ENCODE measurements at regions not wholly inside any gene's neighbourhood (a gene's known extent, or its start where the extent isn't known, plus 50 kb on each side); places are given as distances from the start of the nearest gene placed in this dataset.
"Not testable (repeated sequence)": the region's sequence is repeated elsewhere in the genome, so short reads cannot be mapped to it uniquely, and the experiment has no call there.

GRCh38 chr6:122859676-122860075 is 70.6 kb downstream of the SMPDL3A start:
- DNase-seq (ENCODE audit: low read depth) = no peak

- DNase-seq (ENCODE audit: low read depth) = no peak
These were observed 72.5 kb downstream of the SMPDL3A start for GRCh38 chr6:122861594-122861993.

DNA sequence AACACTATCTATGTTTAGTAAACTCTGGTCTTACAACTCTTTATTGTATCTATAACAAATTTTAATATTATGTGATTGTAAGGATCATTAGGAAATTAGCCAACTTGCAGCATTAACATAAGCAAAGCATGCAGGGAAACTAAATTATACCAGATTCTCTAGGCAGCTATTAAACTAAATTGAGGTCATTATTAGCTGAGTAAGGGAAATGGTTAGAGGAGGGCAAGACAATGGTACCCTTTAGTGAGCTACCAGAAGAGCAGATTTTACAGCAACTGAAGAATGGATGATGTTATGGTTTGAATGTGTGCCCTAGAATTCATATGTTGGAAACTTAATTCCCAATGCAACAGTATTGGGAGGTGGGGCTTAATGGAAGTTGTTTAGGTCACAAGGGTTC is 79.1 kb downstream of the SMPDL3A start:
- no peak for DNase-seq (ENCODE audit: low read depth)

DNA sequence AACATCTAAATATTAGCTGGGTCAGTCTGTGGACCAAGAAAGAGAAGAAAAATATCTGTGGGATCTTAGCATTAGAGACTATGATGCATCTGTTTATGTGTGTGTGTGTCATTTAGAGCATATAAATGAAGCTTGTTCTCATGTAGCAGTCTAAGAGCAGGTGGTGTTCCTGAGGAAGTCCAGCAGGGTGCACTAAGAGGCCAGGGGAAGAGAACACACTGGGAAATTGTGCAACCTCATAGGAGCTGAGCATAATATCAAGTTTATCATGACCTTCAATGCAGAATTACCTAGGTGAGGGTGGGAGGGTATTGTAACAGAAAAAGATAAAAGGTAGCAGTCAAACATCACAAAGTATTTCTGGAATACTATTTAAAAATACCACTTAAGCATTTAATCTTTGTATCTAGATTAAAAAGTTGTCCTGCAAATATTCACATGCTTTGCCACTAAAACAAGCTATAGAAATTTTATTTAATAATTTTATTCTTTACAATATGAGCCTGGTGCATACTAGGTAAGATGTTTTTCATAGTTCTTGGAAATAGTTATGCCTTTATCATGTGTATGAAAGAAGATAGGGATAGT is 80.5 kb downstream of the SMPDL3A start:
- DNase-seq (ENCODE audit: low read depth) = peak; percentile 50

DNA sequence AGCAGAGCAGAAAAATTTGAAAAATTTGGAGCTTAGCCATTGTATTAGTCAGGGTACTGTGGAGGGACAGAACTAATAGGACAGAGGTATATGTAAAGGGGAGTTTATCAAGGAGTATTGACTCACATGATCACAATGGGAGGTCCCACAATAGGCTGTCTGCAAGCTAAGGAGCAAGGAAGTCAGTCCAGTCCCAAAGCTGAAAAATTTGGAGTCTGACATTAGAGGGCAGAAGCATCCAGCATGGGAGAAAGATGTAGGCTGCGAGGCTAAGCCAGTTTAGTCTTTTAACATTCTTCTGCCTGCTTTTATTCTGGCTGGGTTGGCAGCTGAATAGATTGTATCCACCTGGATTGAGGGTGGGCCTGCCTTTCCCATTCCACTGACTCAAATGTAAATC is 82.0 kb downstream of the SMPDL3A start:
- no peak for DNase-seq (ENCODE audit: low read depth)

GRCh38 chr6:122872311-122872710 is 83.3 kb downstream of the SMPDL3A start:
- DNase-seq (ENCODE audit: low read depth) = no peak

GRCh38 chr6:122877302-122877701 is 88.2 kb downstream of the SMPDL3A start:
- no peak for DNase-seq (ENCODE audit: low read depth)

DNA sequence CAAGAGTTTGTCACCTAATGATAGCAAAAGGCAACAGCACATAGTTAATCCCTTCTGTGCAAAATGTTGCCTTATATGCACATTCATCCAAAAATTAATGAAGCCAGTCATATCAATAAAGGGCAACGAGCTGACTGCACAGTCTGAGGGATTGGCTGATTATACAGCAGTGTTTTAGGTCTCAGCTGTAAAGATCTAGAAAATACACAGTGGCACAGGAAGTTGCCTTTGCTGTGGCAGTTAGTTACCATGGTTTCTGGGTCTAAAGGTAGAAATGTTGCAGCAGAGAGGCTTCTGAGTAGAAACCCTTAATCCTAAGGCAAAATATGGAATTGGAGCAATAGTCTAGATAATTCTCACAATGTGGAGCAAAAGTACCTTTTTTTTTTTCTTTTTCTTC is 89.7 kb downstream of the SMPDL3A start:
- DNase-seq (ENCODE audit: low read depth) = no peak

DNA sequence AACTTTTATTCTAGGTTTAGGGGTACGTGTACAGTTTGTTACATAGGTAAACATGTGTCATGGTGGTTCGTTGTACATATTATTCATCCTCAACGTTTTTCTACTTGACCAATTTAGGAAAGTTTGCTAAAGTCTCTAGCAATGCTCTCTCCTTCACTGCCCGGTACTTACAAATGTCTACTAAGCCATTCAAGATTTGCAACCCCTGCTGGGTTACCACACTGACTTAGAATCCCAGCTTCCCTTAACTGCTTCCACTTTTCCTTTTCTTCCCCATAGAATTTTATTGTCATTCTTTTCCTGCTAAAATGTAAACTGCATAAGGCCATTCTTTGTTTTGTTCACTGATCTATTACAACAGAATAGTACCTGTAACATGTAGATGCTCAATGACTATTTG is 97.4 kb downstream of the SMPDL3A start:
- no peak for DNase-seq (ENCODE audit: low read depth)

DNA sequence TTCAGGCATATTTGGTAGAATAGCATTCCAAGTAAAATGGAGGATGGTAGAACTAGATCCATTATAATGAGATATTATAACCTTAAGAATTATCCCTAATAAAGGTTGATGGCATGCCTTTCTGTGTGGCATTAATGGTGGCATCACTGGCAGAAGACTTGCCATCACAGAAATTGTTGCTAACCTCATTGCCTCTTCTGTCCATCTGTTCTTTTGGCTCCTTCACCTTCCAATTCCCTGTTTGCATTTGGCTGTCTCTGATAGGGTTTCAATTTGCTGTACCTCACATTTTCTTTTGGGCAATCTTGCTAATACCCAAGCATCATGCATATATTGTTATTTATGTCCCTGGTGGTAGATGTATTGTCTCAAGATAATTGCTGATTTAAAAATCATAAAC is 98.9 kb downstream of the SMPDL3A start:
- DNase-seq (ENCODE audit: low read depth) = no peak

GRCh38 chr6:122888680-122889079 is 99.6 kb downstream of the SMPDL3A start:
- not testable (repeated sequence) for DNase-seq (ENCODE audit: low read depth)

DNA sequence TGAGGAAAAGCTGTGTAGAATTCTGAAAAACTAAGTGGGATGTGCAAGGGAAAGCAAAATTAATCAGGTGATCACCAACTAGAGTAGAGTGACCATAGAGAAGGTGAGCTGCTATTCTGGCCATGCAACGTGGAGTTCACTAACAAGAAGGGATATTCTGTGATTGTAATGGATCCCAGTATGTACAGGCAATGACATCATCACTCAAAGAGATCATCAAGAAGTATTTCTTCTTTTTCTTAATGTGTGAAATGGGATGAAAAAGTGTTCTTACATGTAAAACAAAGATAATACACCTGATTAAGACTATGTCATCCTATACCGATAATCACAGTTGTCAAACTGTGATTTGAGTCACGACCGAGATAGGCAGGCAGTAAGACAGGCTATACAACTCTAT is 101.2 kb downstream of the SMPDL3A start:
- DNase-seq (ENCODE audit: low read depth) = no peak

DNA sequence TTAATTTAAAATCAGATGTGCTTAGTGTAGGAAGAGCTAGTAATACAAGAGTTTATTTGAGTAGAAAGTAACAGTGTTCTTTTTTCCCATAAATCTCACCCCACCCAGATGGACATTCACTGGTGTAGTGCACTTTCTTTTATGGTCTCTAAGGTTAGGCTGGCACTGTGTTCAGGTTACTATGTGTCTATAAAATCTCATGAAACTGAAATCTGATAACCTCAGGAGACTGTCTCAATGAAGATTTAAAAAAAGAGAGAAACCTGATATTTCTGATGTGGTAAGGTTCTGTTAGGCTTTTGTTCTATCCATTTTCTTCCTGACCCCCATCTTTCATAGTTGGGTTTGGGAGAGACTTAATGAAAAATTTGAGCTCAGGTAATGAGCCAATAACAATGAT is 101.2 kb upstream of the CLVS2 start:
- DNase-seq (ENCODE audit: low read depth) = no peak

- DNase-seq (ENCODE audit: low read depth) = no peak
These were observed 93.7 kb upstream of the CLVS2 start for GRCh38 chr6:122902326-122902725.

DNA sequence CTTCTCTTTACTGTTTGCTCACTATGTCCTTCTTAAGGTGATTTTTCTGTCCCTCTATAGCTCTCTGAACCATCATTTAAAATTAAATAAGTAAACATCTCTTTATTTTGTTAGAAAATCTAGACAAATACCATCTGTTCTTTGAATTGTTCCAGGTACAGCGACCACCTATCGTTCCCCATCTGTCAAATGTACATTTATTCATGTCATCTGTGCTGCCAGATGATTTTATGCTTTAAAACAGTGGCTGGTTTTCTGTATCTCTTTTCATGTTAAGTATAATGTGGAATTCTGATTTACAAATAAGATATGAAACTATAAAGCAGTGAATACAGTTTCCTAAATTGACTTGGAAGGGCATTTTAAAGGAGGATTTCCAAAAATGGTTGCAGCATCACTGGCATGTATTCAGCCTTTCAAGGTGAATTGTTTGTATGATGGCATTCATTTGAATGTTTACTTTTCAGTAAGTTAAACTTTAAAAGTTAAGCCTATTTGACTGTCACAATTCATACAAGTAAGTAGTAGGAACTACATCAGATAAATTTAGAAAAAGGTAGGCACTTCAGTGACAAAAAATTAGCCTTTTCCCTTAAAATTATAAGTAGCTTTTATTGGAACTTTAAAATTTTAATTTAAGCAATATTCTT is 92.6 kb upstream of the CLVS2 start:
- DNase-seq (ENCODE audit: low read depth) = no peak

GRCh38 chr6:122904166-122904565 is 91.9 kb upstream of the CLVS2 start:
- no peak for DNase-seq (ENCODE audit: low read depth)

- no peak for DNase-seq (ENCODE audit: low read depth)
These were observed 82.5 kb upstream of the CLVS2 start for GRCh38 chr6:122913558-122913957.

- DNase-seq (ENCODE audit: low read depth) = no peak
These were observed 77.3 kb upstream of the CLVS2 start for GRCh38 chr6:122918714-122919113.

- DNase-seq (ENCODE audit: low read depth) = no peak
These were observed 65.5 kb upstream of the CLVS2 start for GRCh38 chr6:122930252-122931180.

GRCh38 chr6:122931916-122932315 is 64.1 kb upstream of the CLVS2 start:
- DNase-seq (ENCODE audit: low read depth) = no peak

- DNase-seq (ENCODE audit: low read depth) = not testable (repeated sequence)
These were observed 51.1 kb upstream of the CLVS2 start for GRCh38 chr6:122944936-122945335.
